HG02884 (cell line): ENCODE measurements at regions not wholly inside any gene's neighbourhood (a gene's known extent, or its start where the extent isn't known, plus 50 kb on each side); places are given as distances from the start of the nearest gene placed in this dataset.

Experiments
- ATAC-seq: cut with Tn5 transposase; IDR thresholded peaks from one replicate; pipeline ENCODE4 v1.9.1; 2021; ENCODE audit warnings: mild to moderate bottlenecking, moderate library complexity; ENCODE audit not compliant: unreplicated experiment

- ATAC-seq: no peak
These were observed 76.6 kb upstream of the LMO1 start for GRCh38 chr11:8340296-8340695.

- ATAC-seq: no peak
These were observed 75.9 kb upstream of the LMO1 start for GRCh38 chr11:8339592-8340022.

GRCh38 chr11:8338138-8338537 lies 74.5 kb upstream of the LMO1 start:
- no peak for ATAC-seq

GRCh38 chr11:8337130-8337795 lies 73.6 kb upstream of the LMO1 start:
- ATAC-seq: no peak

- ATAC-seq: no peak
These were observed 72.9 kb upstream of the LMO1 start for GRCh38 chr11:8336356-8337129.

- no peak for ATAC-seq
These were observed 72.0 kb upstream of the LMO1 start for GRCh38 chr11:8335683-8336082.

- no peak for ATAC-seq
These were observed 71.5 kb upstream of the LMO1 start for GRCh38 chr11:8335186-8335585.

- ATAC-seq: no peak
These were observed 70.2 kb upstream of the LMO1 start for GRCh38 chr11:8333811-8334401.

GRCh38 chr11:8333376-8333775 lies 69.7 kb upstream of the LMO1 start:
- ATAC-seq: no peak

GRCh38 chr11:8332891-8333290 lies 69.2 kb upstream of the LMO1 start:
- no peak for ATAC-seq

GRCh38 chr11:8332196-8332595 lies 68.5 kb upstream of the LMO1 start:
- ATAC-seq: no peak

- ATAC-seq: no peak
These were observed 68.1 kb upstream of the LMO1 start for GRCh38 chr11:8331767-8332166.

GRCh38 chr11:8330896-8331295 lies 67.2 kb upstream of the LMO1 start:
- no peak for ATAC-seq

GRCh38 chr11:8330404-8330803 lies 66.7 kb upstream of the LMO1 start:
- ATAC-seq: no peak

- no peak for ATAC-seq
These were observed 66.2 kb upstream of the LMO1 start for GRCh38 chr11:8329847-8330361.

GRCh38 chr11:8329336-8329735 lies 65.7 kb upstream of the LMO1 start:
- no peak for ATAC-seq

GRCh38 chr11:8328848-8329330 lies 65.2 kb upstream of the LMO1 start:
- ATAC-seq: peak; percentile 40

- ATAC-seq: no peak
These were observed 64.6 kb upstream of the LMO1 start for GRCh38 chr11:8328231-8328794.

GRCh38 chr11:8327761-8328192 lies 64.1 kb upstream of the LMO1 start:
- peak; percentile 67 for ATAC-seq

GRCh38 chr11:8326337-8326736 lies 62.7 kb upstream of the LMO1 start:
- no peak for ATAC-seq

- no peak for ATAC-seq
These were observed 62.1 kb upstream of the LMO1 start for GRCh38 chr11:8325591-8326304.
